Fibroblast of lung (primary cell): ENCODE measurements at regions not wholly inside any gene's neighbourhood (a gene's known extent, or its start where the extent isn't known, plus 50 kb on each side); places are given as distances from the start of the nearest gene placed in this dataset.
"Not testable (repeated sequence)": the region's sequence is repeated elsewhere in the genome, so short reads cannot be mapped to it uniquely, and the experiment has no call there.

ENCODE experiments used
- CTCF ChIP-seq, 2 donors: IDR thresholded peaks in 1 of 2; conservative IDR thresholded peaks in 1 of 2; 1 replicate in 1 of 2; 2 replicates in 1 of 2; pipeline ENCODE4 v1.5.1; 2011 to 2012; ENCODE audit warnings: low read length in 2 of 2, control low read depth in 1 of 2, inconsistent platforms in 1 of 2, low read depth in 1 of 2, mild to moderate bottlenecking in 1 of 2
- EZH2 ChIP-seq: IDR thresholded peaks from 2 replicates; pipeline ENCODE4 v1.5.1; 2012; ENCODE audit warnings: low read length, control low read depth, mild to moderate bottlenecking; ENCODE audit errors: missing control alignments

- TF ChIP-seq CTCF (conservative IDR thresholded peaks at IDR 0.05 in 1 of 2, IDR thresholded peaks at IDR 0.05 in 1 of 2; ENCODE audit: low read depth in 1 of 2, low read length in 2 of 2); EZH2: not testable (repeated sequence)
Observed at GRCh38 chr2:91549316-91549715, 2857.8 kb downstream of the RPIA start.
